OCI-LY7 (cell line): ENCODE measurements at regions not wholly inside any gene's neighbourhood (a gene's known extent, or its start where the extent isn't known, plus 50 kb on each side); places are given as distances from the start of the nearest gene placed in this dataset.

Source experiments
- BruUV-seq: library from RNA; stranded (reverse); fragments of 400-500 nt; replicated peaks from 2 replicates; lab custom pipeline; 2021; lab: Mats Ljungman, UMichigan
- CTCF ChIA-PET: fragments of 300-600 bp; sonication (Branson Sonifier 250); formaldehyde crosslinking; loops from one replicate; lab custom pipeline; 2022; ENCODE audit warnings: antibody characterized with exemption; ENCODE audit not compliant: unreplicated experiment; lab: Charles Lee
- POLR2A ChIA-PET: fragments of 300-600 bp; sonication (Branson Sonifier 250); formaldehyde crosslinking; loops from one replicate; lab custom pipeline; 2022; ENCODE audit warnings: antibody characterized with exemption; lab: Charles Lee
- DNase-seq: peaks from one replicate; pipeline ENCODE4 v3.0.0-alpha.2; 2015; ENCODE audit warnings: low spot score
- H2AFZ ChIP-seq: fragments of 200-600 bp; sonication (generic), shearing (Covaris generic); 2 replicates; pipeline ENCODE4 v1.6.1; 2014; ENCODE audit warnings: mild to moderate bottlenecking, antibody characterized with exemption, low read length, moderate library complexity
- H3K27ac ChIP-seq: fragments of 200-600 bp; sonication (generic); 2 replicates; pipeline ENCODE4 v1.5.1; 2014; ENCODE audit warnings: mixed run types, low read depth, mild to moderate bottlenecking, moderate library complexity, low read length, inconsistent platforms; ENCODE audit not compliant: poor library complexity, severe bottlenecking
- H3K36me3 ChIP-seq: fragments of 200-600 bp; sonication (generic); 2 replicates; pipeline ENCODE4 v1.6.1; 2014; ENCODE audit warnings: mild to moderate bottlenecking, antibody characterized with exemption, low read length, moderate library complexity, mixed read lengths; ENCODE audit not compliant: insufficient read depth
- H3K4me1 ChIP-seq: fragments of 200-600 bp; sonication (generic); 2 replicates; pipeline ENCODE4 v1.5.1; 2014; ENCODE audit warnings: mild to moderate bottlenecking, low read length; ENCODE audit not compliant: insufficient read depth, poor library complexity, severe bottlenecking
- H3K4me2 ChIP-seq: fragments of 200-600 bp; sonication (generic); 2 replicates; pipeline ENCODE4 v1.6.1; 2014; ENCODE audit warnings: mild to moderate bottlenecking, low read length
- H3K4me3 ChIP-seq: fragments of 200-600 bp; sonication (generic); 2 replicates; pipeline ENCODE4 v1.5.1; 2014; ENCODE audit warnings: mild to moderate bottlenecking, low read depth, low read length; ENCODE audit not compliant: poor library complexity, severe bottlenecking
- H3K79me2 ChIP-seq: fragments of 200-600 bp; sonication (generic); 2 replicates; pipeline ENCODE4 v1.6.1; 2016; ENCODE audit warnings: low read depth, mild to moderate bottlenecking, low read length, moderate library complexity, mixed read lengths; ENCODE audit not compliant: insufficient read depth
- H3K9me2 ChIP-seq: fragments of 200-600 bp; sonication (generic); 2 replicates; pipeline ENCODE4 v1.6.1; 2016; ENCODE audit warnings: mild to moderate bottlenecking, low read length, mixed read lengths; ENCODE audit not compliant: insufficient read depth
- H3K9me3 ChIP-seq: fragments of 200-600 bp; sonication (generic); 2 replicates; pipeline ENCODE4 v1.6.1; 2014; ENCODE audit warnings: mild to moderate bottlenecking, mixed run types, low read length, mixed read lengths
- H4K20me1 ChIP-seq: fragments of 200-600 bp; sonication (generic); 2 replicates; pipeline ENCODE4 v1.6.1; 2014; ENCODE audit warnings: mild to moderate bottlenecking, antibody characterized with exemption, low read length, moderate library complexity, mixed read lengths; ENCODE audit not compliant: insufficient read depth
- CTCF ChIP-seq: fragments of 200-600 bp; sonication (generic); conservative IDR thresholded peaks from 2 replicates; pipeline ENCODE4 v1.5.1; 2014; ENCODE audit warnings: mild to moderate bottlenecking, antibody characterized with exemption, low read length, moderate library complexity, mixed read lengths
- EZH2phosphoT487 ChIP-seq: fragments of 200-600 bp; sonication (generic); IDR thresholded peaks from 2 replicates; pipeline ENCODE4 v1.6.1; 2018; ENCODE audit warnings: low read depth, borderline replicate concordance, mild to moderate bottlenecking, mixed run types, antibody characterized with exemption, low read length, moderate library complexity, mixed read lengths
- intact Hi-C: fragments of 100-400 bp; cut with micrococcal nuclease; formaldehyde crosslinking; loops from one replicate; pipeline ENCODE4 v1.10.0; 2022; ENCODE audit not compliant: unreplicated experiment

- TF ChIP-seq CTCF (no peak), EZH2phosphoT487 (no peak)
- H3K9me3 ChIP-seq: no peaks in the 10 kb centered on the region
- no peaks in the 10 kb centered on the region for H3K9me2 ChIP-seq
- CTCF ChIA-PET: no interaction called here
- H4K20me1 ChIP-seq: no peaks in the 10 kb centered on the region
- H2AFZ ChIP-seq: no peak overlapping the region
- H3K36me3 ChIP-seq: no peaks in the 10 kb centered on the region
- intact Hi-C loops: no loop called here
- no peak overlapping the region for H3K4me3 ChIP-seq
- POLR2A ChIA-PET: interaction anchor here (0.6 kb wide), 1 partner anchor 9 kb away, joined by 7 read pairs; no protein-coding TSS in a partner anchor
- no peak overlapping the region for H3K4me2 ChIP-seq
- no TSS peak for BruUV-seq
- no peak for DNase-seq
- H3K4me1 ChIP-seq: no peaks in the 10 kb centered on the region
- no peak overlapping the region for H3K27ac ChIP-seq
- H3K79me2 ChIP-seq: no peaks in the 10 kb centered on the region
These were observed 65.5 kb upstream of the SOX6 start for GRCh38 chr11:16421826-16422225.

- no peak for DNase-seq
- BruUV-seq: no TSS peak
- no peaks in the 10 kb centered on the region for H3K79me2 ChIP-seq
- no peaks in the 10 kb centered on the region for H3K4me1 ChIP-seq
- ChIA-PET CTCF (no interaction called here), POLR2A (no interaction called here)
- H3K9me3 ChIP-seq: no peaks in the 10 kb centered on the region
- no peaks in the 10 kb centered on the region for H4K20me1 ChIP-seq
- H3K4me3 ChIP-seq: no peak overlapping the region
- intact Hi-C loops: no loop called here
- no peaks in the 10 kb centered on the region for H3K36me3 ChIP-seq
- H3K27ac ChIP-seq: no peak overlapping the region
- H3K4me2 ChIP-seq: no peak overlapping the region
- no peak overlapping the region for H2AFZ ChIP-seq
- TF ChIP-seq EZH2phosphoT487 (no peak), CTCF (no peak)
- no peaks in the 10 kb centered on the region for H3K9me2 ChIP-seq
These were observed 62.2 kb upstream of the SOX6 start for GRCh38 chr11:16418428-16419097.

GRCh38 chr11:16412525-16413172 is 56.3 kb upstream of the SOX6 start:
- ChIA-PET CTCF (no interaction called here), POLR2A (interaction anchor here (0.6 to 1.4 kb wide), 3 partner anchors 9 to 1682 kb away, joined by 5 to 7 read pairs (median 5); no protein-coding TSS in a partner anchor)
- intact Hi-C loops: no loop called here
- Histone ChIP-seq H3K4me2 (no peak overlapping the region), H4K20me1 (no peaks in the 10 kb centered on the region), H3K4me1 (no peaks in the 10 kb centered on the region), H3K9me2 (no peaks in the 10 kb centered on the region), H3K4me3 (no peak overlapping the region), H3K9me3 (no peaks in the 10 kb centered on the region), H2AFZ (no peak overlapping the region), H3K27ac (no peak overlapping the region), H3K36me3 (no peaks in the 10 kb centered on the region), H3K79me2 (no peaks in the 10 kb centered on the region)
- no TSS peak for BruUV-seq
- no peak for DNase-seq
- no peak for TF ChIP-seq CTCF
